Cerebellar cortex (tissue), 1 donor: ENCODE measurements at regions not wholly inside any gene's neighbourhood (a gene's known extent, or its start where the extent isn't known, plus 50 kb on each side); places are given as distances from the start of the nearest gene placed in this dataset.
"Not testable (repeated sequence)": the region's sequence is repeated elsewhere in the genome, so short reads cannot be mapped to it uniquely, and the experiment has no call there.

Source experiments
- DNase-seq: peaks from one replicate; pipeline ENCODE4 v3.0.0-alpha.2; 2015; ENCODE audit warnings: low spot score

DNA sequence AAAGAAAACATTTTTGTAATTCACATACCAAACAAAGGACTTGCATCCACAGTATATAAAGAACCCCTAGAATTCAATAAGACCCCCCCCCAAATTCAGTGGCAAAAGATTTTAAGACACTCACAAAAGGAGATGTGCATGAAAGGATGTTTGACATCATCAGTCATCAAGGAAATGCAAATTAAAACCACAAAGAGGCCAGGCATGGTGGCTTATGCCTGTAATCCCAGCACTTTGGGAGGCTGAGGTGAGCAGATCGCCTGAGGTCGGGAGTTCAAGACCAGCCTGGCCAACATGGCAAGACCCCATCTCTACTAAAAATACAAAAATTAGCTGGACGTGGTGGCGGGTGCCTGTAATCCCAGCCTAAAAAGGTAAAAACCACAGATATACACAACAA lies 61.3 kb downstream of the AIPL1 start:
- not testable (repeated sequence) for DNase-seq

DNA sequence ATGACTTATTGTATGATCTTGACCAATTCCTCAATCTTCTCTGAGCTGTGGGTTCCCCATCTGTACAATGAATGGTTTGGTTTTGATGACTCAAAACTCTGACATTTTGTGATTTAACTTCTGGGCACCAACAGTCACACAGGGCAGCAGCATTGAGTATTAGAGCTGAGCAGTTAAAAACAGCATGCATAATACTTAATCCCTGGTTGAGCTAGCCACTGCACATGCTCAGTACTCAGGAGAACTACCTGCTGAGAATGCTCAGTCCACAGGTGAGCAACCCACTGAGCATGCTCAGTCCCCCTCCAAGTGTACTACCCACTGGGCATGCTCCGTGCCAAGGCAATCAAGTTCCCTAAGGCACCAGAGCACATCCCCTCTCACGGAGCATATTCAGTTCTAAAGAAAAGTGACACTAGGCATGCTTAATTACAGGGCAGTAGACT lies 68.7 kb downstream of the AIPL1 start:
- no peak for DNase-seq

DNA sequence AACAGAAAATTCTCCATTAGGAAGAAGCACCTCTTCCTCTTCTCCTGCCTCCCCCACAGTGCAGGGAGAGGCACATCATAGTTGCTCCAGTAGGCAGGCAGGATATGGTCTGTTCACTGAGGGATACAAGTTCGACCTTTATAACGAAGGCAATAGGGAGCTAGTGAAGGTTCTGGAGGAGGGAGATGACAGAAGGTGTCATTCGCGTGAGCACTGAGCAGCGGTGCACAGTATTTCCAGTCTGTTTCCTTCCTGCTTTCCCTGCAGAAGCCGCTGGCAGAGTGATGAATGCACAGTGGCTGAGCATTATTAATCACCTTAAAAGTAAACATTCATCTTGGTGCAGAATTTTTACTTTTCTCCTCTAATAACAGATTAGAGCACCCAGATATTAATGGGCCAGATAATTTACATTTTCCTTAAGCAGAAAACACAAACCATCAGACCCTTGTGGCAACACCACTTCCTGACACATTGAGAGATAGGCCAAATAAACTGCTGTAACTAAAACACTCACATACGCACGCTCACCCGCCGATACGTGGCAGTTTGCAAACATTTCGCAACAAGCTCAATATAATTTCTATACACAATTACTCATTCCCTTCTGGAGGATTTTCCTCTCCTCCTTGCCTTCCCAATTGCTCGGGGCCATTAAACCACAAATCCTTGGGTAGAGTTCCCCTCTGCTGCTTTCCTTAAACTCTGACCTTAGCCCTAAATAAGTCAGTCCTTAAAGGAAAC lies 69.5 kb downstream of the AIPL1 start:
- no peak for DNase-seq

GRCh38 chr17:6361733-6362132 lies 73.2 kb downstream of the AIPL1 start:
- peak; percentile 18 for DNase-seq

GRCh38 chr17:6358131-6358530 lies 76.8 kb downstream of the AIPL1 start:
- no peak for DNase-seq

GRCh38 chr17:6356562-6356961 lies 78.4 kb downstream of the AIPL1 start:
- no peak for DNase-seq

DNA sequence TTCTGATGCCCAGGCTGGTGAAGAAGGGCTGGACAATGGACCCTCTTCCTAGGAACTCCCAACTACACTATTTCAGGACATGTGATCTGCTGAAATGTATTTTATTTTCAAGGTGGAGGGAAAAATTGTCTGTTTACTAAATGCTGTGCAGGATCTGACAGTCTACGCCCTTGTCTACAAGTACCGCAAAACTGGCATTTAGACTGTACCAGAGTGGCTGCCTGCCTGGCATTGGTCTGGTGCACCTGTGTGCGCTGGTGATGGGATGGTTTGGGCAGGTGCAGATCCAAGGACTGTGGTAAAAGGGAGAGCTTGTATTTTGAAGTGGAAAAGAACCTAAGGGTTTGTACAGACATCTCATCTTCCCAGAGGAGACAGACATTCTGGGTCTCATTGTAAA lies 79.7 kb downstream of the AIPL1 start:
- DNase-seq: no peak

GRCh38 chr17:6352801-6353560 lies 81.9 kb downstream of the AIPL1 start:
- DNase-seq: no peak

DNA sequence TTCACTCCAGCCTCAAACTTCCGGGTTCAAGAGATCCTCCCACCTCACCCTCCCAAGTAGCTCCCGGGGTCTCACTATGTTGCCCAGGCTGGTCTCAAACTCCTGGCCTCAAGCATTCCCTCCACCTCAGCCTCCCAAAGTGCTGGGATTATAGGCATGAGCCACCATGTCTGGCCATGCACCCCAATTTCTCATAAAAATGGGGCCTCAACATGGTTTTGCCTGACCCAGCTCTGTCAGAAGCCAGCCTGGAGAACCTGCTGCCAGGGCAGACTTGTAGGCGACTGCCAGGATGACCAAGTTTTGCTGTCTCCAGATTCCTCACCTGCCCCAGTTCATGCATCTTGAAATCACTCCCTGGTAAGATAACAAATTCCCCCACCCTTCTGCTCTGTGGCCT lies 82.9 kb downstream of the AIPL1 start:
- no peak for DNase-seq

DNA sequence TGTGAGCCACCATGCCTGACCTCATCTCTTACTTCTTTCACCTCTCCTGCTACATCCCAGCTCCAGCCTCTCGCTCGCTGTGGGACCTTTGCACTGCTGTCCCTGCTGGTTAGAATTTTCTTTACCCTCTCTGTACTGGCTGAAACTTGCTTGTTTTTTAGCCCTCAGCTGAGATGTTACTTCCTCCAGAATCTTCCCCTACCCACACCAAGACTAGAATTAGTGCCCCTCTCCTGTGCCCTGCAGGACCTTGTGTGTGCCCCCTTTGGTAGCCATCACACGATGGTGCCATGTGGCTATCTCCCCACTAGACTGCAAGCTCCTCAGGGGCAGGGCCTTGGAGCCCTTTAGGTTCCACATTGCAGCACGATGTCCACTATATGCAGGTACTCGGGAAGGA lies 84.1 kb downstream of the AIPL1 start:
- DNase-seq: no peak

DNA sequence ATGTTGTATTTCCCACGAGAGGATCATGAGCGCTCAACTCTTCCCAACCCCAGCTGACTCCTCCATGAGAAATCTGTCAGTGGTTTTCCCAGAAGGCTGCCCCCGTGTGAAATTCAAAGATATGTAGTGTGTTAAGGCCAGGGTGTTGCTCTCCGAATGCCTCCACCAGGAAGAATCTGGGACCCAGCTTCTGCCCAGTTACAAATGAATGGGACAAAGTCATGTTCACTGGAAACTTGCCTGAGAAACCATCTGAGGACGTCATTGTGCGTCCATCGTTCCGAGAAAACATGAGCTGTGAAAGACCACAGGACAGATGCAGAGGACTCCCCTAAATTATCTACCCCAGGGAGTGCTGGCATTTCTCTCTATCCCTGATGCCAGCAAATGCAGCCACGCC lies 86.0 kb downstream of the AIPL1 start:
- DNase-seq: no peak

- no peak for DNase-seq
These were observed 87.1 kb downstream of the AIPL1 start for GRCh38 chr17:6347776-6348175.

- no peak for DNase-seq
These were observed 87.9 kb downstream of the AIPL1 start for GRCh38 chr17:6346986-6347385.

DNA sequence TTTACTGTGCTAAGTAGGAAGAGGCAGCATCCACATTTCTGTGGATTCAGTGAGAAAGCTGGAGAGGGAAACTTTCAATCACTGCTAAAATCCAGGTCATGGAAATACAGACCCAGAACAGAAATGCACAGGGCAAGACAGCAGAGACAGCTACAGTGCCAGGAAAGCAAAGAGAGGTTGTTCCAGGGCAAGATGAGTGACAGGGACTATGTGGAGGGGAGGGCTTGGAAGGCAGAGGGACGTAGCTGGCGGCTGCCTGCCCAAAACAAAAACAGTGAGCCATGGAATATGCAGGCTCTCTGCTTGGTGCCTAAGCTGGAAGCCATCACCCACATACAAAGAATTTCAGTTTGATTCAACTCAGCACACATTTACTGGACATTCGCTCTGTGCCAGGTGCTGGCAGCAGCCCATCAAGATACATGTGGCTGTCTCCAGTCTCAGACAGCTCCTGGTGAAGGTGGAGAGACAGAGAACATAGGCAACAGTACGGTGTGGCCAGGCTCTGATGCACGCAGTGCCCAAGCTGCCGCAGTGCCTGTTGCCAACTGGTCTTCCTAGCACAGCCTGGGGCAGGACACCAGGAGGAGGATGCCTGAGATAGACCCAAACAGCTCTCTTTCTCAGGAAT lies 88.7 kb downstream of the AIPL1 start:
- DNase-seq: peak; percentile 90

- DNase-seq: no peak
These were observed 91.2 kb downstream of the AIPL1 start for GRCh38 chr17:6343736-6344135.

- no peak for DNase-seq
These were observed 91.7 kb downstream of the AIPL1 start for GRCh38 chr17:6343191-6343590.

DNA sequence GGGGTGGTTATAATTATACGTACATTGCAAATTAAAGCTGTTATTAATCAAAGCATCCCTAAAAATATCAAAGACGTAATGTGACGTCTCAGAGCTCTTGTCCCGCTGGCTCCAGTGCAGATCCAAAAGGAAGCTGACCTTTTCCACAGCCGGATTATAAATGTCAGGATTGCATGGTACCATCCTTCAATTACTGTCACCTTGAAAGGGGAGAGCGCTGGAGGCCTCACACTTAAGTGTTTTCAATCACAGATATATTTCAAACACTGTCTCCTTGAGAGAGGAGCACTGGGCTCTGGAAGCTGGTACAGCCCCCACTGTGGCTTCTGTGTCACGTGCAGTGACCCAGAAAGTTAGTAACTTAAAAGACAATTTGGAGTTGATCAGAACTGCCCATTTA lies 94.2 kb downstream of the AIPL1 start:
- DNase-seq: no peak

DNA sequence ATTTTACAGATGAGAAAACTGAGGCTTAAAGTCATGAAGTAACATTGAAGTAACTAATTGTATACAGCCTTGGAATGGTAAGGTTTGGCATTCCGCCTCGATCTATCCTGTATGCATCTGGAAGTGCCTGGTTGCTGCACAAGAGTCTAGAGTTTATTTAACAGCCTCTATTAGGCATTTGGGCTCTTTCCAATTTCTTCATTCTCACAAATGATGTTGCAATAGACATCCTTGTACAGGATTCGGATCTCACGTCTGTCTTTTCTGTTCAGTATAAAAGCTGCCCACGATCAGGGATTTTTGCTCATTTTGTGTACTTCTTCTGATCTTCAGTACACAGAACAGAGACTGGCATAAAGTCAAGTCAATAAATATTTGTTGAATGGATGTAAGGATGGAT lies 100.5 kb downstream of the AIPL1 start:
- DNase-seq: no peak

DNA sequence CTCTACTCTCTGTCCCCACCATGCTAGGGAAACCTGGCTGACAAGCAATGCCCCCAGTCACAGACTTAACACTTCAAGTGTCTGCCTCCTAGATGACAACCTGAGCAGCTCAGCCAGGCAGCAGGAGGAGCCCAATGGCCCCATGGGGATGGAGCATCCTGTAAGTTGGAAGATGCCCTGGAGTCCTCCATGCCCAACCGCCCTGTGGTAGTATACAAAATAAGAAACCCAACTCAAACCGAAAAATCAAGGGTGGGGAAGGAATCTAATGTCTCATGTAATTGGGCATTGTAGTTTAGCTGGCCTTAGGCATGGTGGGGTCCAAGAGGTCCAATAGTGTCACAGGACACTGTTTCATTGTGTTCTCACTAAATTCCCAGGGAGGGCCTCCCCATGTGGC lies 104.0 kb downstream of the AIPL1 start:
- DNase-seq: no peak

GRCh38 chr17:6328279-6328678 lies 106.6 kb downstream of the AIPL1 start:
- no peak for DNase-seq

GRCh38 chr17:6327007-6327406 lies 107.9 kb downstream of the AIPL1 start:
- no peak for DNase-seq

- no peak for DNase-seq
These were observed 108.4 kb downstream of the AIPL1 start for GRCh38 chr17:6326483-6326882.

DNA sequence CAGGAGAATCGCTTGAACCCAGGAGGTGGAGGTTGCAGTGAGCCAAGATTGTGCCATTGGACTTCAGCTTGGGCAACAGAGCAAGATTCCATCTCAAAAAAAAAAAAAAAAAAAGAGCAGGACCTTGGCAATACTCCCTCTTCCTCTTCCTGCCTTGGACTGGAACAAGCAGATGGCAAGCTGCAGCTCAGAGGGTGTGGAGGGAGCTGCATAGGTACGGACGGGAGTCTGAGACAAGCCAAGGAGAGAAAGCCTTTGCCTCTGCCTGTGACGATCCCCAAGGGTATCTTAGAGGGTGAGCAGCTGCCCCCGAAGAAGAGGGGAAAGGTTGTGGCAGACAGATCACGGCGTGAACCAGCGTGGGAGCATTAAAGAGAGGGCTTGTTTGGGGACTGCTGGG lies 109.2 kb downstream of the AIPL1 start:
- DNase-seq: peak; percentile 59
